WTC11 (cell line): ENCODE measurements at regions not wholly inside any gene's neighbourhood (a gene's known extent, or its start where the extent isn't known, plus 50 kb on each side); places are given as distances from the start of the nearest gene placed in this dataset.

Source experiments
- ATAC-seq: fragments of 200-7000 bp; cut with Tn5 transposase; 2 replicates; pipeline ENCODE4 v1.10.0; 2021; ENCODE audit warnings: mild to moderate bottlenecking, moderate library complexity
- CTCF ChIA-PET: fragments of 300-600 bp; sonication (Branson Sonifier 250); formaldehyde crosslinking; loops from one replicate; lab custom pipeline; 2021; ENCODE audit warnings: antibody characterized with exemption; lab: Charles Lee
- POLR2A ChIA-PET: fragments of 350-600 bp; sonication (Branson Sonifier 250); formaldehyde crosslinking; loops from one replicate; lab custom pipeline; 2021; ENCODE audit warnings: antibody characterized with exemption; lab: Charles Lee
- DNase-seq: peaks from one replicate; pipeline ENCODE4 v3.0.0; 2021; ENCODE audit warnings: low spot score
- H3K27ac Mint-ChIP-seq: 2 replicates; pipeline ENCODE4 v1.8.0; 2021; ENCODE audit warnings: mixed read lengths
- H3K27me3 Mint-ChIP-seq: 2 replicates; pipeline ENCODE4 v1.8.0; 2021; ENCODE audit warnings: low read depth, mild to moderate bottlenecking, moderate library complexity, mixed read lengths
- H3K36me3 Mint-ChIP-seq: 2 replicates; pipeline ENCODE4 v1.8.0; 2021; ENCODE audit warnings: mixed read lengths
- H3K4me1 Mint-ChIP-seq: 2 replicates; pipeline ENCODE4 v1.8.0; 2022; ENCODE audit warnings: mixed read lengths
- H3K4me3 Mint-ChIP-seq: 2 replicates; pipeline ENCODE4 v1.8.0; 2021; ENCODE audit warnings: mild to moderate bottlenecking, moderate library complexity, mixed read lengths
- H3K9me3 Mint-ChIP-seq: 2 replicates; pipeline ENCODE4 v1.8.0; 2021; ENCODE audit warnings: mixed read lengths
- ATF1 ChIP-seq: sonication (generic); formaldehyde crosslinking; IDR thresholded peaks from 2 replicates; pipeline ENCODE4 v1.8.1; 2023; ENCODE audit warnings: mild to moderate bottlenecking, moderate library complexity, missing genetic modification reagents
- ATF3 ChIP-seq: sonication (generic); formaldehyde crosslinking; conservative IDR thresholded peaks from 2 replicates; pipeline ENCODE4 v1.8.1; 2022; ENCODE audit warnings: mild to moderate bottlenecking, missing genetic modification reagents
- CTCF ChIP-seq: fragments of 200-600 bp; IDR thresholded peaks from 2 replicates; pipeline ENCODE4 v1.8.0; 2022; ENCODE audit warnings: antibody characterized with exemption
- ETV6 ChIP-seq: sonication (generic); formaldehyde crosslinking; IDR thresholded peaks from 2 replicates; pipeline ENCODE4 v1.8.1; 2022; ENCODE audit warnings: mild to moderate bottlenecking, missing genetic modification reagents
- GRHL2 ChIP-seq: fragments of 250-450 bp; sonication (Bioruptor Pico); IDR thresholded peaks from 2 replicates; pipeline ENCODE4 v1.8.0; 2022; ENCODE audit warnings: mild to moderate bottlenecking, moderate library complexity; ENCODE audit not compliant: insufficient replicate concordance, severe bottlenecking
- JUN ChIP-seq: sonication (generic); formaldehyde crosslinking; IDR thresholded peaks from 2 replicates; pipeline ENCODE4 v1.8.0; 2023; ENCODE audit warnings: mild to moderate bottlenecking, missing genetic modification reagents
- KAT7 ChIP-seq: sonication (generic); formaldehyde crosslinking; IDR thresholded peaks from 2 replicates; pipeline ENCODE4 v1.8.1; 2023; ENCODE audit warnings: missing genetic modification reagents, mild to moderate bottlenecking, borderline replicate concordance
- NR1H2 ChIP-seq: sonication (generic); formaldehyde crosslinking; IDR thresholded peaks from 2 replicates; pipeline ENCODE4 v1.9.0; 2021; ENCODE audit warnings: mild to moderate bottlenecking, moderate library complexity, missing genetic modification reagents
- PRRX2 ChIP-seq: fragments of 250-450 bp; sonication (Bioruptor Pico); IDR thresholded peaks from 2 replicates; pipeline ENCODE4 v1.8.0; 2021; ENCODE audit warnings: mild to moderate bottlenecking
- SP1 ChIP-seq: sonication (generic); formaldehyde crosslinking; conservative IDR thresholded peaks from 2 replicates; pipeline ENCODE4 v1.8.1; 2022; ENCODE audit warnings: missing genetic modification reagents
- TEAD1 ChIP-seq: sonication (generic); formaldehyde crosslinking; IDR thresholded peaks from 2 replicates; pipeline ENCODE4 v1.8.0; 2022; ENCODE audit warnings: mild to moderate bottlenecking, missing genetic modification reagents
- ZNF138 ChIP-seq: sonication (generic); formaldehyde crosslinking; conservative IDR thresholded peaks from 2 replicates; pipeline ENCODE4 v1.8.1; 2022; ENCODE audit warnings: mild to moderate bottlenecking, moderate library complexity, missing genetic modification reagents
- ZNF232 ChIP-seq: sonication (generic); formaldehyde crosslinking; IDR thresholded peaks from 2 replicates; pipeline ENCODE4 v1.8.0; 2022; ENCODE audit warnings: mild to moderate bottlenecking, missing genetic modification reagents
- ZNF423 ChIP-seq: fragments of 250-450 bp; sonication (Bioruptor Pico); IDR thresholded peaks from 2 replicates; pipeline ENCODE4 v2.1.2; 2022; ENCODE audit warnings: mild to moderate bottlenecking, moderate library complexity
- ZNF671 ChIP-seq: fragments of 250-450 bp; sonication (Bioruptor Pico); IDR thresholded peaks from 2 replicates; pipeline ENCODE4 v1.8.0; 2021; ENCODE audit warnings: mild to moderate bottlenecking
- TF ChIP-seq, protein P1 (sequence below): sonication (generic); formaldehyde crosslinking; IDR thresholded peaks from 2 replicates; pipeline ENCODE4 v1.8.0; 2023; ENCODE audit warnings: missing genetic modification reagents, mild to moderate bottlenecking, borderline replicate concordance

DNA sequence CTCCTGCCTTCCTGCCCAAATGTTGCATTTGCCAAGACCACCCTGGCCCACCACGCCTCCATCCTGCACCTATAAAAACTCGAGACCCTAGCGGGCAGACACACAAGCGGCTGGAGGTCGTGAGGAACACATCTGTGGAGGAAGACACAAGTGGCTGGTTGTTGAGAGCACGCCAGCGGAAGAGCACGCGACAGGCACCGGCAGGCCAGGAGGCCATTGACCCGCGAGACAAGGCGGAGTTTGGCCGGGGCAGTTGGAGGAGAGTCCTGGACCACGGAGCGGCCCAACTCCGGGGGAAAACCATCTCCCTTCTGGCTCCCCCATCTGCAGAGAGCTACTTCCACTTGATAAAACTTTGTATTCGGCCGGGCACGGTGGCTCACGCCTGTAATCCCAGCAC lies 115.2 kb upstream of the AGA start:
- H3K9me3 Mint-ChIP-seq: peaks cover 8% of the 10 kb centered on the region
- H3K4me1 Mint-ChIP-seq: peaks cover 19% of the 10 kb centered on the region
- ATAC-seq: no peak
- H3K27ac Mint-ChIP-seq: no peak overlapping the region
- peaks cover 8% of the 10 kb centered on the region for H3K36me3 Mint-ChIP-seq
- H3K27me3 Mint-ChIP-seq: no peaks in the 10 kb centered on the region
- POLR2A ChIA-PET: no interaction called here
- no peak overlapping the region for H3K4me3 Mint-ChIP-seq
- TF ChIP-seq TEAD1 (CRISPR knock-in tag): no peak
- TF ChIP-seq ZNF671 (CRISPR knock-in tag): no peak
- TF ChIP-seq ZNF138 (CRISPR knock-in tag): no peak
- TF ChIP-seq PRRX2 (CRISPR knock-in tag): no peak
- no peak for TF ChIP-seq ATF1 (CRISPR knock-in tag)
- TF ChIP-seq, all 79 proteins: peak for 0
- DNase-seq: no peak
- CTCF ChIA-PET: interaction anchor here (0.5 kb wide), 1 partner anchor 40 kb away, joined by 4 read pairs; no protein-coding TSS in a partner anchor

GRCh38 chr4:177558995-177559394 lies 116.8 kb upstream of the AGA start:
- no peaks in the 10 kb centered on the region for H3K27me3 Mint-ChIP-seq
- DNase-seq (no peak), ATAC-seq (peak; percentile 68)
- H3K27ac Mint-ChIP-seq: peak overlapping the region; percentile 11; the same call in 1 of the 2 replicates
- ChIA-PET POLR2A (no interaction called here), CTCF (interaction anchor here (0.6 to 1.6 kb wide), 2 partner anchors 21 to 54 kb away, joined by 3 to 4 read pairs; no protein-coding TSS in a partner anchor)
- TF ChIP-seq GRHL2 (CRISPR knock-in tag) (no peak), SP1 (CRISPR knock-in tag) (0 out of 2 replicates have a peak, but pooled peaks have one; percentile 29), ZNF423 (peak; percentile 99), KAT7 (CRISPR knock-in tag) (no peak)
- peaks cover 8% of the 10 kb centered on the region for H3K36me3 Mint-ChIP-seq
- H3K9me3 Mint-ChIP-seq: peaks cover 8% of the 10 kb centered on the region
- H3K4me1 Mint-ChIP-seq: peaks cover 19% of the 10 kb centered on the region
- H3K4me3 Mint-ChIP-seq: 0 out of 2 replicates have a peak overlapping the region, but pooled peaks have one; percentile 6

- TF ChIP-seq NR1H2 (CRISPR knock-in tag) (no peak), ZNF232 (CRISPR knock-in tag) (no peak), ETV6 (CRISPR knock-in tag) (no peak), JUN (CRISPR knock-in tag) (no peak), ATF3 (CRISPR knock-in tag) (no peak)
- TF ChIP-seq, protein P1, sequence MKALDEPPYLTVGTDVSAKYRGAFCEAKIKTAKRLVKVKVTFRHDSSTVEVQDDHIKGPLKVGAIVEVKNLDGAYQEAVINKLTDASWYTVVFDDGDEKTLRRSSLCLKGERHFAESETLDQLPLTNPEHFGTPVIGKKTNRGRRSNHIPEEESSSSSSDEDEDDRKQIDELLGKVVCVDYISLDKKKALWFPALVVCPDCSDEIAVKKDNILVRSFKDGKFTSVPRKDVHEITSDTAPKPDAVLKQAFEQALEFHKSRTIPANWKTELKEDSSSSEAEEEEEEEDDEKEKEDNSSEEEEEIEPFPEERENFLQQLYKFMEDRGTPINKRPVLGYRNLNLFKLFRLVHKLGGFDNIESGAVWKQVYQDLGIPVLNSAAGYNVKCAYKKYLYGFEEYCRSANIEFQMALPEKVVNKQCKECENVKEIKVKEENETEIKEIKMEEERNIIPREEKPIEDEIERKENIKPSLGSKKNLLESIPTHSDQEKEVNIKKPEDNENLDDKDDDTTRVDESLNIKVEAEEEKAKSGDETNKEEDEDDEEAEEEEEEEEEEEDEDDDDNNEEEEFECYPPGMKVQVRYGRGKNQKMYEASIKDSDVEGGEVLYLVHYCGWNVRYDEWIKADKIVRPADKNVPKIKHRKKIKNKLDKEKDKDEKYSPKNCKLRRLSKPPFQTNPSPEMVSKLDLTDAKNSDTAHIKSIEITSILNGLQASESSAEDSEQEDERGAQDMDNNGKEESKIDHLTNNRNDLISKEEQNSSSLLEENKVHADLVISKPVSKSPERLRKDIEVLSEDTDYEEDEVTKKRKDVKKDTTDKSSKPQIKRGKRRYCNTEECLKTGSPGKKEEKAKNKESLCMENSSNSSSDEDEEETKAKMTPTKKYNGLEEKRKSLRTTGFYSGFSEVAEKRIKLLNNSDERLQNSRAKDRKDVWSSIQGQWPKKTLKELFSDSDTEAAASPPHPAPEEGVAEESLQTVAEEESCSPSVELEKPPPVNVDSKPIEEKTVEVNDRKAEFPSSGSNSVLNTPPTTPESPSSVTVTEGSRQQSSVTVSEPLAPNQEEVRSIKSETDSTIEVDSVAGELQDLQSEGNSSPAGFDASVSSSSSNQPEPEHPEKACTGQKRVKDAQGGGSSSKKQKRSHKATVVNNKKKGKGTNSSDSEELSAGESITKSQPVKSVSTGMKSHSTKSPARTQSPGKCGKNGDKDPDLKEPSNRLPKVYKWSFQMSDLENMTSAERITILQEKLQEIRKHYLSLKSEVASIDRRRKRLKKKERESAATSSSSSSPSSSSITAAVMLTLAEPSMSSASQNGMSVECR (CRISPR knock-in tag): no peak
- H3K9me3 Mint-ChIP-seq: peaks cover 6% of the 10 kb centered on the region
- CTCF ChIA-PET: no interaction called here
- DNase-seq (no peak), ATAC-seq (no peak)
- H3K36me3 Mint-ChIP-seq: peaks cover 5% of the 10 kb centered on the region
- POLR2A ChIA-PET: no interaction called here
- H3K27me3 Mint-ChIP-seq: no peaks in the 10 kb centered on the region
- H3K4me3 Mint-ChIP-seq: no peak overlapping the region
- peaks cover 18% of the 10 kb centered on the region for H3K4me1 Mint-ChIP-seq
- no peak overlapping the region for H3K27ac Mint-ChIP-seq
Observed at GRCh38 chr4:177562163-177562562, 119.9 kb upstream of the AGA start.

DNA sequence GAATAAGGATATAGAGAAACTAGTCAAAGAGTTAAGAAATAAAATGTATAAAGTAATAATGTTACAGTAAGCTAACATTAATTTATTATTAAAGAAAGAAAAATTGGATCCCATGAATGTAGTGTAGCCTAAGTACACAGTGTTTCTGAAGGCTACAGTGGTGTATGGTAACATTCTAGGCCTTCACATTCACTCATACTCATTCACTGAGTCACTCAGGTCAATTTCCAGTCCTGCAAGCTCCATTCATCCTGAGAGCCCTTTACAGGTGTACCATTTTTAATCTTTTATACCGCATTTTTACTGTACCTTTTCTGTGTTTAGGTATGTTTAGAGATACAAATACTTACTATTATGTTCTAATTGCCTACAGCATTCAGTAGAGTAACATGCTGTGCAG lies 120.6 kb upstream of the AGA start:
- H3K9me3 Mint-ChIP-seq: peaks cover 3% of the 10 kb centered on the region
- ATAC-seq (no peak), DNase-seq (no peak)
- no peaks in the 10 kb centered on the region for H3K27me3 Mint-ChIP-seq
- H3K4me3 Mint-ChIP-seq: no peak overlapping the region
- H3K27ac Mint-ChIP-seq: no peak overlapping the region
- CTCF ChIA-PET: no interaction called here
- no peak for TF ChIP-seq CTCF
- peaks cover 3% of the 10 kb centered on the region; the same call in 1 of the 2 replicates for H3K36me3 Mint-ChIP-seq
- H3K4me1 Mint-ChIP-seq: peaks cover 15% of the 10 kb centered on the region
- POLR2A ChIA-PET: no interaction called here
